HG02610 (cell line): ENCODE measurements at regions not wholly inside any gene's neighbourhood (a gene's known extent, or its start where the extent isn't known, plus 50 kb on each side); places are given as distances from the start of the nearest gene placed in this dataset.

Source experiments
- ATAC-seq: cut with Tn5 transposase; IDR thresholded peaks from one replicate; pipeline ENCODE4 v1.9.1; 2021; ENCODE audit warnings: mild to moderate bottlenecking, moderate library complexity; ENCODE audit not compliant: unreplicated experiment

GRCh38 chr5:27706832-27707231, 668.4 kb upstream of the CDH9 start:
- no peak for ATAC-seq

- no peak for ATAC-seq
Measured at GRCh38 chr5:27705661-27706060, 667.3 kb upstream of the CDH9 start.

GRCh38 chr5:27701931-27702903, 663.8 kb upstream of the CDH9 start:
- no peak for ATAC-seq

- ATAC-seq, result no peak
Measured at GRCh38 chr5:27700526-27700925, 662.1 kb upstream of the CDH9 start.

- no peak for ATAC-seq
Measured at GRCh38 chr5:27682600-27682999, 644.2 kb upstream of the CDH9 start.

- ATAC-seq, result no peak
Measured at GRCh38 chr5:27652505-27652904, 614.1 kb upstream of the CDH9 start.

- no peak for ATAC-seq
Measured at GRCh38 chr5:27639005-27639612, 600.7 kb upstream of the CDH9 start.

GRCh38 chr5:27619982-27620381, 581.6 kb upstream of the CDH9 start:
- no peak for ATAC-seq

- no peak for ATAC-seq
Measured at GRCh38 chr5:27612161-27612560, 573.8 kb upstream of the CDH9 start.

- ATAC-seq, result no peak
Measured at GRCh38 chr5:27608992-27609391, 570.6 kb upstream of the CDH9 start.

- no peak for ATAC-seq
Measured at GRCh38 chr5:27598576-27598975, 560.2 kb upstream of the CDH9 start.

GRCh38 chr5:27594141-27594540, 555.8 kb upstream of the CDH9 start:
- no peak for ATAC-seq

GRCh38 chr5:27592231-27592630, 553.8 kb upstream of the CDH9 start:
- ATAC-seq, result no peak

GRCh38 chr5:27590503-27590902, 552.1 kb upstream of the CDH9 start:
- no peak for ATAC-seq

GRCh38 chr5:27578279-27578678, 539.9 kb upstream of the CDH9 start:
- ATAC-seq, result no peak

GRCh38 chr5:27571681-27572080, 533.3 kb upstream of the CDH9 start:
- ATAC-seq, result no peak

- no peak for ATAC-seq
Measured at GRCh38 chr5:27568811-27569210, 530.4 kb upstream of the CDH9 start.

GRCh38 chr5:27561408-27561807, 523.0 kb upstream of the CDH9 start:
- no peak for ATAC-seq

GRCh38 chr5:27548484-27548883, 510.1 kb upstream of the CDH9 start:
- no peak for ATAC-seq

GRCh38 chr5:27535031-27535557, 496.7 kb upstream of the CDH9 start:
- ATAC-seq, result no peak

- ATAC-seq, result no peak
Measured at GRCh38 chr5:27532305-27532704, 493.9 kb upstream of the CDH9 start.

- no peak for ATAC-seq
Measured at GRCh38 chr5:27524515-27524914, 486.1 kb upstream of the CDH9 start.
